Aorta (tissue), 5 donors: ENCODE measurements at regions not wholly inside any gene's neighbourhood (a gene's known extent, or its start where the extent isn't known, plus 50 kb on each side); places are given as distances from the start of the nearest gene placed in this dataset.

ENCODE experiments used
- ATAC-seq: fragments of 200-7000 bp; cut with Tn5 transposase; one replicate; pipeline ENCODE4 v1.9.1; 2022; ENCODE audit warnings: moderate library complexity; ENCODE audit not compliant: low FRiP score
- DNase-seq, 2 donors: peaks; one replicate each; pipeline ENCODE4 v3.0.0-alpha.2; 2020
- H3K27ac ChIP-seq, 2 donors: one replicate each; pipeline ENCODE4 v1.5.1; 2013; ENCODE audit warnings: low read length in 2 of 2, mild to moderate bottlenecking in 2 of 2, moderate library complexity in 2 of 2, control low read depth in 1 of 2, inconsistent platforms in 1 of 2, low read depth in 1 of 2
- H3K27me3 ChIP-seq, 2 donors: one replicate each; pipeline ENCODE4 v1.6.1; 2013; ENCODE audit warnings: control low read depth in 1 of 2, low read length in 1 of 2, mild to moderate bottlenecking in 1 of 2, moderate library complexity in 1 of 2; ENCODE audit not compliant: insufficient read depth in 2 of 2, control insufficient read depth in 1 of 2
- H3K36me3 ChIP-seq, 2 donors: one replicate each; pipeline ENCODE4 v1.6.1; 2013; ENCODE audit warnings: control low read depth in 1 of 2, low read length in 1 of 2, mild to moderate bottlenecking in 1 of 2; ENCODE audit not compliant: insufficient read depth in 2 of 2, control insufficient read depth in 1 of 2
- H3K4me1 ChIP-seq, 2 donors: one replicate each; pipeline ENCODE4 v1.6.1; 2013; ENCODE audit warnings: low read length in 2 of 2, control low read depth in 1 of 2, mild to moderate bottlenecking in 1 of 2, moderate library complexity in 1 of 2; ENCODE audit not compliant: insufficient read depth in 2 of 2, control insufficient read depth in 1 of 2
- H3K4me3 ChIP-seq, 2 donors: one replicate each; pipeline ENCODE4 v1.5.1; 2013; ENCODE audit warnings: low read length in 2 of 2, control low read depth in 1 of 2, mild to moderate bottlenecking in 1 of 2
- H3K9me3 ChIP-seq: one replicate; pipeline ENCODE4 v1.6.1; 2013; ENCODE audit warnings: mild to moderate bottlenecking, low read length; ENCODE audit not compliant: control insufficient read depth
- WGBS, 2 donors: extraction: QIAGEN DNeasy Blood & Tissue Kit; methylation state at CpG; one replicate each; pipeline ENCODE4 v1.1.7; 2013; 5-methylcytosine and 5-hydroxymethylcytosine counted together
- intact Hi-C, 2 donors: fragments of 100-400 bp; cut with DNase I; formaldehyde crosslinking; loops; one replicate each; pipeline versions ENCODE4 v1.14.2 to v1.15.0; 2022
- donor health status: healthy with polysubstance abuse.
- donor health status: Bipolar disorder and iron deficiency.
- donor health status: DM: no; HTN: no; CAD: no.
- donor health status: DM: no; HTN: no; CAD: no.
- donor health status: DM: yes; HTN: yes; CAD: no.

GRCh38 chrX:39822133-39822748 lies 275.5 kb downstream of the BCOR start:
- Histone ChIP-seq H3K27ac (no peak overlapping the region), H3K27me3 (no peaks in the 10 kb centered on the region), H3K4me1 (no peaks in the 10 kb centered on the region), H3K9me3 (no peaks in the 10 kb centered on the region), H3K36me3 (no peaks in the 10 kb centered on the region), H3K4me3 (no peak overlapping the region)
- WGBS, 2 donors = 65 to 98% methylated on average over 15 of the region's 15 CpGs
- ATAC-seq (no peak), DNase-seq (no peak)
- intact Hi-C loops = no loop called here

- DNase-seq (no peak), ATAC-seq (no peak)
- Histone ChIP-seq H3K27ac (no peak overlapping the region), H3K27me3 (no peaks in the 10 kb centered on the region), H3K9me3 (no peaks in the 10 kb centered on the region), H3K36me3 (no peaks in the 10 kb centered on the region), H3K4me1 (no peaks in the 10 kb centered on the region), H3K4me3 (no peak overlapping the region)
- intact Hi-C loops = no loop called here
- 81 to 98% methylated on average over 1 of the region's 1 CpG for WGBS, 2 donors
Measured at GRCh38 chrX:39823424-39823823, 274.3 kb downstream of the BCOR start.

GRCh38 chrX:39823854-39824253 lies 273.9 kb downstream of the BCOR start:
- intact Hi-C loops = no loop called here
- H3K27me3 ChIP-seq = no peaks in the 10 kb centered on the region
- 67 to 90% methylated on average over 2 of the region's 2 CpGs for WGBS, 2 donors
- H3K9me3 ChIP-seq = no peaks in the 10 kb centered on the region
- DNase-seq (no peak), ATAC-seq (no peak)
- H3K4me1 ChIP-seq = no peaks in the 10 kb centered on the region
- no peaks in the 10 kb centered on the region for H3K36me3 ChIP-seq
- H3K4me3 ChIP-seq = no peak overlapping the region
- H3K27ac ChIP-seq = no peak overlapping the region

GRCh38 chrX:39826813-39827543 lies 270.8 kb downstream of the BCOR start:
- Histone ChIP-seq H3K27me3 (no peaks in the 10 kb centered on the region), H3K4me3 (no peak overlapping the region), H3K9me3 (no peaks in the 10 kb centered on the region), H3K4me1 (no peaks in the 10 kb centered on the region), H3K36me3 (no peaks in the 10 kb centered on the region), H3K27ac (no peak overlapping the region)
- intact Hi-C loops = no loop called here
- WGBS, 2 donors = 79 to 87% methylated on average over 14 of the region's 14 CpGs
- DNase-seq = peak in 1 of 2 donors; percentile 13
- no peak for ATAC-seq

GRCh38 chrX:39827951-39828350 lies 269.8 kb downstream of the BCOR start:
- intact Hi-C loops = no loop called here
- no peak overlapping the region for H3K4me3 ChIP-seq
- ATAC-seq = no peak

GRCh38 chrX:39828971-39829370 lies 268.8 kb downstream of the BCOR start:
- no peak for ATAC-seq
- intact Hi-C loops = no loop called here
- no peaks in the 10 kb centered on the region for H3K27me3 ChIP-seq

More at GRCh38 chrX:39827951-39828350, 269.8 kb downstream of the BCOR start:
- Histone ChIP-seq H3K4me1 (no peaks in the 10 kb centered on the region), H3K9me3 (no peaks in the 10 kb centered on the region), H3K27ac (no peak overlapping the region), H3K36me3 (no peaks in the 10 kb centered on the region), H3K27me3 (no peaks in the 10 kb centered on the region)
- DNase-seq = peak in 1 of 2 donors; percentile 22
- 82 to 93% methylated on average over 14 of the region's 14 CpGs for WGBS, 2 donors

GRCh38 chrX:39829965-39830364 lies 267.8 kb downstream of the BCOR start:
- no peak overlapping the region for H3K4me3 ChIP-seq
- H3K4me1 ChIP-seq = no peaks in the 10 kb centered on the region
- 88 to 96% methylated on average over 1 of the region's 1 CpG for WGBS, 2 donors
- no peaks in the 10 kb centered on the region for H3K36me3 ChIP-seq
- ATAC-seq (no peak), DNase-seq (no peak)
- H3K27ac ChIP-seq = no peak overlapping the region
- no peaks in the 10 kb centered on the region for H3K9me3 ChIP-seq
- intact Hi-C loops = no loop called here
- H3K27me3 ChIP-seq = no peaks in the 10 kb centered on the region

More at GRCh38 chrX:39828971-39829370, 268.8 kb downstream of the BCOR start:
- no peaks in the 10 kb centered on the region for H3K9me3 ChIP-seq
- H3K27ac ChIP-seq = no peak overlapping the region
- no peaks in the 10 kb centered on the region for H3K36me3 ChIP-seq
- no peak for DNase-seq
- no peak overlapping the region for H3K4me3 ChIP-seq
- no peaks in the 10 kb centered on the region for H3K4me1 ChIP-seq

GRCh38 chrX:39830414-39830813 lies 267.3 kb downstream of the BCOR start:
- WGBS, 2 donors = 57 to 70% methylated on average over 2 of the region's 2 CpGs
- Histone ChIP-seq H3K27ac (no peak overlapping the region), H3K27me3 (no peaks in the 10 kb centered on the region), H3K4me1 (no peaks in the 10 kb centered on the region), H3K9me3 (no peaks in the 10 kb centered on the region), H3K36me3 (no peaks in the 10 kb centered on the region), H3K4me3 (no peak overlapping the region)
- intact Hi-C loops = no loop called here
- DNase-seq (peak in 1 of 2 donors; percentile 4), ATAC-seq (no peak)

GRCh38 chrX:39832211-39832610 lies 265.5 kb downstream of the BCOR start:
- no peaks in the 10 kb centered on the region for H3K36me3 ChIP-seq
- 79 to 91% methylated on average over 11 of the region's 11 CpGs for WGBS, 2 donors
- ATAC-seq (no peak), DNase-seq (peak in 1 of 2 donors; percentile 17)
- no peaks in the 10 kb centered on the region for H3K27me3 ChIP-seq
- intact Hi-C loops = no loop called here
- H3K4me1 ChIP-seq = no peaks in the 10 kb centered on the region
- H3K4me3 ChIP-seq = no peak overlapping the region
- H3K9me3 ChIP-seq = no peaks in the 10 kb centered on the region
- H3K27ac ChIP-seq = no peak overlapping the region
